EH (cell line): ENCODE measurements at regions not wholly inside any gene's neighbourhood (a gene's known extent, or its start where the extent isn't known, plus 50 kb on each side); places are given as distances from the start of the nearest gene placed in this dataset.
"Not testable (repeated sequence)": the region's sequence is repeated elsewhere in the genome, so short reads cannot be mapped to it uniquely, and the experiment has no call there.

Experiments used
- DNase-seq: peaks from one replicate; pipeline ENCODE4 v3.0.0-alpha.2; 2015; ENCODE audit warnings: low read depth

- no peak for DNase-seq
Observed at GRCh38 chr3:174336784-174337183, 522.4 kb upstream of the NAALADL2 start.

GRCh38 chr3:174337227-174337626 lies 521.9 kb upstream of the NAALADL2 start:
- DNase-seq = no peak

GRCh38 chr3:174340624-174341587 lies 518.2 kb upstream of the NAALADL2 start:
- DNase-seq = no peak

GRCh38 chr3:174342171-174342570 lies 517.0 kb upstream of the NAALADL2 start:
- no peak for DNase-seq

GRCh38 chr3:174342941-174343501 lies 516.1 kb upstream of the NAALADL2 start:
- DNase-seq = peak; percentile 72

DNA sequence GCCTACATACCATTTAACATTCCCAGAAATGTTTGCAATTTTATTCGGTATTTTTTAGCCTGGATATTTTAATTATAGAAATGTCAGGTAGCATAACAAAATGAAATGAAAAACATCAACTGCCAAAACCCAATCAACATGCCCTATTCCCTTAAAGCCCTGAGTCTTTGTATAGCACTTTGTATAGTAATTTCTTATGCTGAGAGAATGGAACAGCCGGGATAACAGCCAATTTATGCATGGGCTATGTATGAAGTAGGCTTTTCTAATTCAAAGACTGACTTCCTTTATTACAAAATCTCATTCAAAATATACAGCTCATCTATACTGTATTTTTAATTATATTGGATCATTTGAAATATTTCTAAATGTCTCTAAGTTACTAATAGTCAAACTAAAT lies 513.0 kb upstream of the NAALADL2 start:
- no peak for DNase-seq

- no peak for DNase-seq
Observed at GRCh38 chr3:174346571-174346970, 512.6 kb upstream of the NAALADL2 start.

DNA sequence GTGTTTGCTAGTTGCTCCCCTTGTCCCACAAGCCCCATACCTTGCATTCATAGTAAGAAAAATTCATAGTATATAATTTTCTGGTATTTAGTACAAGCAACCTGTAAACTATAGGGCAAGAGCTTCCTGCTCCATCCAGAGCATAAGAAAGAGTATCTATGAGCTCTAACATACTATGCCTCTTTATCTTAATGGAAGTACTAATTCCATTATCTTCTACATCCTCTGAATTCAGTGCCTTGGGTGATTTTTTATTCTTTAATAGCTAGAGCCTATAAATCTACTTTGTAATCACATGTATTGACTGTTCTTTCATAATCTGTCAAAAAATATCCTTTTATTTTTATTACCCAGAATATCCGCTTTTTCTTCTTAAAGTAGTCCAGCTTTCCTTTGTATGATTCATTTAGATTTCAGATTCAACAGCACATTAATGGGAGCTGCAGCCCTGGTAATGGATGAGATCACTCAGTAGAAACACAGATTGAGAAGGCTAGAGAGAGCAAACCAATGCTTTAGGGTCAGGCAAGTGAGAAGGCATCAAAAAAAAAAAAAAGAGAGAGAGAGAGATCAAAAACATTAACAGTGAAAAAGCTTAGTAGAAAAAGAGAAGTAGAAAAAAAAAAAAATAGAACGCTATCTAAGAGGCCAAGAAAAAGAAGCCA lies 511.5 kb upstream of the NAALADL2 start:
- no peak for DNase-seq

DNA sequence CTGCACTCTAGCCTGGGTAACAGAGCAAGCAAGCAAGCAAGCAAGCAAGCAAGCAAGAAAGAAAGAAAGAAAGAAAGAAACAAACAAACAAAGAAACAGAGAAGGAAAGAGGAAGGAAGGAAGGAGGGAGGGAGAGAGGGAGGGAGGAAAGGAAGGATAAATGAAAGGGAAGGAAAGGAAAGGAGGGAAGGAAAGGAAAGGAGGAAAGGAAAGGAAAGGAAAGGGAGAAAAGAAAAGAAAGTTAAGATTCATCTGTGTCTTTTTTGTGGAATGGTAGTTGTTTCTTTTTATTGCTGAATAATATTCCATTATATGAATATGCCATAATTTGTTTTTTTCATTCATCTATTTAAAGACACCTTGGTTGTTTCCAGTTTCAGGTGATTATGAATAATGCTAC lies 506.9 kb upstream of the NAALADL2 start:
- no peak for DNase-seq

- peak; percentile 55 for DNase-seq
Observed at GRCh38 chr3:174355505-174355904, 503.6 kb upstream of the NAALADL2 start.

- DNase-seq = peak; percentile 21
Observed at GRCh38 chr3:174356596-174356995, 502.5 kb upstream of the NAALADL2 start.

DNA sequence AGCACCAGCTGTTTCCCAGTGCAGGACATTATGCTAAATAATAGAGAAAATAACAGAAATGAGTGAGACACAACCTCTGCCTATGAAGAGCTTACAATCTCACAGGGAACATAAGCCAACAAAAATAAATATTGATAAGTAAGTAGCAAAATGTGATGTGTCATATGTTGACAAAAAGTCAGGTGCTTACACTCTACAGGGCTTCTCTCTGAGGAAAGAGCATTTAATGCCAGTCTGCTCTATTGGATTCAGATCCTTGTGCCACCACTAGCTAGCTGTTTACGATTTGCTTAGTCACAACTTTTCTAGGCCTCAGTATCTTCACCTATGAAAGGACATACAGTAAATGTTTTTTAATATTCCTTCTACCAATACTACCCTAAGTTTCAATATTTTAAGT lies 500.9 kb upstream of the NAALADL2 start:
- no peak for DNase-seq

DNA sequence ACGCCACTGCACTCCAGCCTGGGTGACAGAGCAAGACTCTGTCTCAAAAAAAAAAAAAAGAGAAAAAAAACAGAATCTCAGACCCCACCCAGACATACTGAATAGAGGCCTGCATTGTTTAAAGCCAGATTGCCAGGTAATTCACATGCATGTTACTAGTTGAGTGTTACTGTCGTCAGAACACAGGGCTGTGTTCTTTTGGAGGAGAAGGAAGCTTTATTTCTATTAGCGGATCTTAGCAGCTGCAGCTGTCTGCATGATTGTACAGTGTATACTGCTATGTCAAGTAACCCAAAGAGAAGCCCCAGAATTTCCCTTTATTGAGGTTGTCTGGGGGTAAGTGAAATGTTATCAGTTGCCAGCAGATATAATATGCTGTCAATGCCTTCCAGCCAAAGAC lies 496.6 kb upstream of the NAALADL2 start:
- no peak for DNase-seq

GRCh38 chr3:174363256-174363655 lies 495.9 kb upstream of the NAALADL2 start:
- DNase-seq = no peak

- no peak for DNase-seq
Observed at GRCh38 chr3:174365796-174366195, 493.3 kb upstream of the NAALADL2 start.

- not testable (repeated sequence) for DNase-seq
Observed at GRCh38 chr3:174366904-174367303, 492.2 kb upstream of the NAALADL2 start.

DNA sequence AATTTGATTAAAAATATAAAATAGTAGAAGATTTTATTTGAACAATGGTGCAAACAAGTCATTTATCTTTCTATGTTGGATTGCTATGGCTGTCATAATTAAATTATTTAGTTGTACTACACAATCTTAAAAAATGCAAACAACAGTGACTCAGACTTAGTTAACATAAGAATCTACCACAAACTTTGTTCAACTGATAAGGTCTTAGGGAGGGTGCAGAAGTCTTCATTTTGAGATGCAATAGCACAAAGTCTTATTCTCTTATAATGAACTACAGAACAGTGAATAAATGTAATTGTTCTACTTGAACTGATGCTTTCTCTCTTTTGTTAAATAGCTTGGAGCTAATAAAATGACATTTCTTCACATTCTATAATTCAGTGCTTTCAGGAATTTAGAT lies 482.8 kb upstream of the NAALADL2 start:
- DNase-seq = peak; percentile 43

DNA sequence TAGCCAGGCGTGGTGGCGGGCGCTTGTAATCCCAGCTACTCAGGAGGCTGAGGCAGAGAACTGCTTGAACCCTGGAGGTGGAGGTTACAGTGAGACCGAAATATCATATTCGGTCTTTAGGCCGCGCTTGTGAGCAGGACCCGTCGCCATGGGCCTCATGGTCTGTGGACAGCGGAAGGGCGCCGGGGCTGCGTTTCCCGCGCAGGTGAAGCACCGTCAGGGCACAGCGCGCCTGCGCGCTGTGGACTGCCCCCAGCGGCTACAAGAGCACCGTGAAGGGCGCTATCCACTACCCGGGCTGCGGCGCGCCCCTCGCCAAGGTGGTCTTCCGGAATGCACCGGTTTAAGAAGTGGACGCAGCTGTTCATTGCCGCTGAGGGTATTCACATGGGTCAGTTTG lies 482.0 kb upstream of the NAALADL2 start:
- DNase-seq = no peak

DNA sequence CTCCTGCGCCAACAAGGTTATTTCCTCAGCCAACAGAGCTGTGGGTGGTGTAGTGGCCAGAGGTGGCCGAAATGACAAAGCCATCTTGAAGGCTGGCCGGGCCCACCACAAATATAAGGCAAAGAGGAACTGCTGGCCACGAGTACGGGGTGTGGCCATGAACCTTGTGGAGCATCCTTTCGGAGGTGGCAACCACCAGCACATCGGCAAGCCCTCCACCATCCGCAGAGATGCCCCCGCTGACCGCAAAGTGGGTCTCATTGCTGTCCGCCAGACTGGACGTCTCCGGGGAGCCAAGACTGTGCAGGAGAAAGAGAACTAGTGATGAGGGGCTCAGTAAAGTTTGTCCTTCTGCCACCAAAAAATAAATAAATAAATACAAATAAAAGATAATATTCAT lies 481.4 kb upstream of the NAALADL2 start:
- no peak for DNase-seq

DNA sequence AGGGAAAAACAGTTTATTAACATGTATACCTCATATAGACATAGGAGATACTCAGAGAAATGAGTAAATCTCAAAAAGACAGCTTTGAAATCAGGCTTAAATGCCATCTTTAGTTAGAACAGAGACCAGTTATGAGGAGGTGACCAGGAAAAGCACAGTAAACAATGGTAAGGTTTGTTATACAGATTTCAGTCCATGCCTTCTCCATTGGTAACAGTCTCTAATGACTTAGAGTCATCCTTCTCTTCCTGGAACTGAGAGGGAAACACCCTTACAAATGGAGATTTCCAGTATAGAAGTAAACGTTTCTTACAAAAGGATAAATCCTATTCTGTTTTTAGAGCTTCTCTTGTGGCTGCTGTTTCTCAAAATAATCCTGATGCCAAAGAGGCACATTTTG lies 476.3 kb upstream of the NAALADL2 start:
- DNase-seq = no peak

DNA sequence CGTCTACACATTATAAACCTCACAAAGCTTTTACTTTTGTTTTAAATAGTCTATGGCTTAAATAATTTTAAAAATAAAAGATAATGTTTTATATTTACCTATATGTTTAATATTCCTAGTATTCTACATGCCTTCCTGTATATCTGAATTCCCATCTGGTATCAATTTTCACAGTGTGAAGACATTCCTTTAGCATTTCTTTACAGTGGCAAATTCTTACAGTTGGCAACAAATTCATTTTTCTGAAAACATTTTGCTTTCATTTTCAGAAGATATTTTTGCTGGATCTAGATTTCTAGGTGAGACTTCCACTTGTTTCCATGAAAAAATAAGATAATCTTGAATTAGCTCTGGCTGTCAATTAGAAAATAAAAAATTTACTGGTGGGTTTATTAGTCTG lies 471.4 kb upstream of the NAALADL2 start:
- peak; percentile 36 for DNase-seq

DNA sequence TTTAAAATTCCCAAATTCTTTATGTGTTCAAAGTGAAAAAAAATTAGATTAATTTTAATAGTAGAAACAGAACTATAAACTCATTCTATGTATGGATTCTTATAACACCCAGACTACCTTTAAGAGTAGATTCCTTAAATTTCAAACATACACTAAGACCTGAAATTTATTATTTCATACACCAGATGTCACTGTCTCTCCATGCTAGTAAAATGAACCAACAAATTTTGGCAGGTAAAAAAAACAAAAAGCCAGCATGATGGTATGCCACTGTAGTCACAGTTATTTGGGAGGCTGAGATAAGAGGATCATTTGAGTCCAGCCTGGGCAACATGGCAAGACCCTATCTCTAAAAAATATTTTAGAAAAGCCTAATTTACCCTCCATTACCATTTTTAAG lies 461.3 kb upstream of the NAALADL2 start:
- DNase-seq = peak; percentile 49

DNA sequence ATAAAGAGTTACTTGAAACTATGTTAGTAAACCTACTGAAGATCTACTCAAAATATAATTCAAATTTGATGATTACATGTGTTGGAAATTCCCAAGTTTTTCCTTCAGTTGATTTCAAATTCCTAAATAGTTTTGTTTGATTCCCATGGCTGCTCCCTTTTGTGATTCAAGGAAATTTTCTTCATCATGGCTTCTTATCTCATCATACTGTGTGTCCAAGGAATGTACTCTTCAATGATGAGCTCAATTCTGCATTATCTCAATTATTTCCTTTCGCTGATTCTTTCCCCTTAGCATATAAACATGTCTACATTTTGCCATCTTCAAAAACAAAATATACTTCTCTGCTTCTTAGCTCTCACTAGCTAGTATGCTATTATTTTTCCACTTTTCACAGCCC lies 460.4 kb upstream of the NAALADL2 start:
- peak; percentile 42 for DNase-seq
